Upper lobe of left lung (tissue), 4 donors: ENCODE measurements at regions not wholly inside any gene's neighbourhood (a gene's known extent, or its start where the extent isn't known, plus 50 kb on each side); places are given as distances from the start of the nearest gene placed in this dataset.

Experiments used
- POLR2A ChIP-seq, 4 donors: fragments of 450-650 bp; IDR thresholded peaks; one replicate each; pipeline ENCODE4 v1.5.1; 2016 to 2017; ENCODE audit warnings: antibody characterized with exemption in 4 of 4, mild to moderate bottlenecking in 2 of 4
- TF ChIP-seq, protein P1 (sequence below), 6 experiments: fragments of 450-650 bp in 4 of 6; fragments of 200-600 bp in 2 of 6; sonication (generic) in 2 of 6; IDR thresholded peaks; one replicate each; pipeline ENCODE4 v1.5.1; 2016 to 2019; ENCODE audit warnings: antibody characterized with exemption in 6 of 6

DNA sequence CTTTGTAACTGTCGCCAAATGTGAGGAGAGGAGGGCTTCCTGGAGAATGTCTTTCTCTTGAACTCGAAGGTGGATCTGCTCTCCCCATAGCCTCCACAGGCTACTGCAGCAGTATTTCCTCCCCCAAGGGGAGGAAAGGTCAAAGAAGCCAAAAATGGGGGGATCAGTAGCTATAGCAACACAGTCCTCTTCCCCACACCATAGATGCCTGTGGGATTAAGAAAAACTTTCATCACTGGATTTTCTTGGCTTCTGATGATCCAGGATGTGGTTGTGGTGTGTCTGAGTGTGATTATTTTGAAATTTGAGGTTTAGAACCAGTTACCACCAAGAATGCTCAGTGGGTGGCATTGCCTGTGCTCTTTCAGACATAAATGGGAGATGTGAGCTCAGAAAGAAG lies 140.1 kb upstream of the SPACA1 start:
- TF ChIP-seq, protein P1, sequence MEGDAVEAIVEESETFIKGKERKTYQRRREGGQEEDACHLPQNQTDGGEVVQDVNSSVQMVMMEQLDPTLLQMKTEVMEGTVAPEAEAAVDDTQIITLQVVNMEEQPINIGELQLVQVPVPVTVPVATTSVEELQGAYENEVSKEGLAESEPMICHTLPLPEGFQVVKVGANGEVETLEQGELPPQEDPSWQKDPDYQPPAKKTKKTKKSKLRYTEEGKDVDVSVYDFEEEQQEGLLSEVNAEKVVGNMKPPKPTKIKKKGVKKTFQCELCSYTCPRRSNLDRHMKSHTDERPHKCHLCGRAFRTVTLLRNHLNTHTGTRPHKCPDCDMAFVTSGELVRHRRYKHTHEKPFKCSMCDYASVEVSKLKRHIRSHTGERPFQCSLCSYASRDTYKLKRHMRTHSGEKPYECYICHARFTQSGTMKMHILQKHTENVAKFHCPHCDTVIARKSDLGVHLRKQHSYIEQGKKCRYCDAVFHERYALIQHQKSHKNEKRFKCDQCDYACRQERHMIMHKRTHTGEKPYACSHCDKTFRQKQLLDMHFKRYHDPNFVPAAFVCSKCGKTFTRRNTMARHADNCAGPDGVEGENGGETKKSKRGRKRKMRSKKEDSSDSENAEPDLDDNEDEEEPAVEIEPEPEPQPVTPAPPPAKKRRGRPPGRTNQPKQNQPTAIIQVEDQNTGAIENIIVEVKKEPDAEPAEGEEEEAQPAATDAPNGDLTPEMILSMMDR (IDR thresholded peaks at IDR 0.05): no peak
- no peak for TF ChIP-seq POLR2A (IDR thresholded peaks at IDR 0.05)
